Panc1 (cell line): ENCODE measurements at regions not wholly inside any gene's neighbourhood (a gene's known extent, or its start where the extent isn't known, plus 50 kb on each side); places are given as distances from the start of the nearest gene placed in this dataset.

ENCODE experiments used
- ATAC-seq: fragments of 200-7000 bp; cut with Tn5 transposase; 2 replicates; pipeline ENCODE4 v1.9.1; 2020; ENCODE audit warnings: mild to moderate bottlenecking, moderate library complexity
- BruUV-seq: library from RNA; stranded (reverse); fragments of 400-500 nt; replicated peaks from 2 replicates; lab custom pipeline; 2021; lab: Mats Ljungman, UMichigan
- CTCF ChIA-PET: fragments of 300-600 bp; sonication (Branson Sonifier 250); formaldehyde crosslinking; loops from one replicate; lab custom pipeline; 2022; ENCODE audit warnings: antibody characterized with exemption; lab: Charles Lee
- POLR2A ChIA-PET: fragments of 300-600 bp; sonication (Branson Sonifier 250); formaldehyde crosslinking; loops from one replicate; lab custom pipeline; 2022; ENCODE audit warnings: antibody characterized with exemption; lab: Charles Lee
- DNase-seq: peaks from one replicate; pipeline ENCODE4 v3.0.0-alpha.2; 2010; ENCODE audit warnings: low read depth, low spot score
- H3K27ac ChIP-seq: 2 replicates; pipeline ENCODE4 v1.5.1; 2011; ENCODE audit warnings: mild to moderate bottlenecking, low read length, inconsistent platforms
- H3K27me3 ChIP-seq: fragments of 200-500 bp; sonication (Bioruptor generic); 2 replicates; pipeline ENCODE4 v1.6.0; 2014; ENCODE audit warnings: low read length, inconsistent platforms; ENCODE audit not compliant: control insufficient read depth, insufficient read depth
- H3K36me3 ChIP-seq: fragments of 200-500 bp; sonication (Bioruptor generic); 2 replicates; pipeline ENCODE4 v1.5.1; 2014; ENCODE audit warnings: inconsistent platforms, mild to moderate bottlenecking, low read length, moderate library complexity; ENCODE audit not compliant: control insufficient read depth, insufficient read depth
- H3K4me1 ChIP-seq: 2 replicates; pipeline ENCODE4 v1.5.1; 2011; ENCODE audit warnings: inconsistent platforms, mild to moderate bottlenecking, low read length, moderate library complexity; ENCODE audit not compliant: control insufficient read depth, insufficient read depth
- H3K4me3 ChIP-seq, 2 experiments: 2 replicates each; pipeline ENCODE4 v1.5.1; 2011 to 2012; ENCODE audit warnings: low read depth in 2 of 2, low read length in 2 of 2, mild to moderate bottlenecking in 2 of 2, inconsistent platforms in 1 of 2, moderate library complexity in 1 of 2
- H3K9me3 ChIP-seq: fragments of 200-500 bp; sonication (Bioruptor generic); 2 replicates; pipeline ENCODE4 v1.5.1; 2014; ENCODE audit warnings: low read depth, mild to moderate bottlenecking, inconsistent platforms, low read length, moderate library complexity; ENCODE audit not compliant: control insufficient read depth, insufficient read depth
- CTCF ChIP-seq: fragments of 450-650 bp; IDR thresholded peaks from 2 replicates; pipeline ENCODE4 v1.5.1; 2017; ENCODE audit warnings: mild to moderate bottlenecking
- POLR2AphosphoS5 ChIP-seq: IDR thresholded peaks from 2 replicates; pipeline ENCODE4 v1.6.1; 2012; ENCODE audit warnings: mild to moderate bottlenecking, low read depth, low read length, moderate library complexity
- SIN3A ChIP-seq: IDR thresholded peaks from 2 replicates; pipeline ENCODE4 v1.6.1; 2012; ENCODE audit warnings: low read depth, mild to moderate bottlenecking, low read length, moderate library complexity, borderline replicate concordance; ENCODE audit not compliant: insufficient read depth
- TCF7L2 ChIP-seq: IDR thresholded peaks from 2 replicates; pipeline ENCODE4 v1.6.1; 2011; ENCODE audit warnings: mild to moderate bottlenecking, low read depth, low read length, inconsistent platforms
- in situ Hi-C: cut with HindIII; loops from 2 replicates; pipeline ENCODE4 v1.10.0; 2016; ENCODE audit warnings: low sequenced_read_pairs, low pct_unique_long_range_greater_than_20kb
- intact Hi-C: fragments of 100-400 bp; cut with micrococcal nuclease; formaldehyde crosslinking; loops from one replicate; pipeline ENCODE4 v1.10.0; 2022; ENCODE audit not compliant: unreplicated experiment
- TF ChIP-seq, protein P1 (sequence below), 2 experiments: IDR thresholded peaks; 2 replicates each; pipeline ENCODE4 v1.6.1; 2011 to 2012; ENCODE audit warnings: low read depth in 2 of 2, control low read depth in 1 of 2, low read length in 1 of 2, mild to moderate bottlenecking in 1 of 2, moderate library complexity in 1 of 2; ENCODE audit not compliant: insufficient read depth in 1 of 2

DNA sequence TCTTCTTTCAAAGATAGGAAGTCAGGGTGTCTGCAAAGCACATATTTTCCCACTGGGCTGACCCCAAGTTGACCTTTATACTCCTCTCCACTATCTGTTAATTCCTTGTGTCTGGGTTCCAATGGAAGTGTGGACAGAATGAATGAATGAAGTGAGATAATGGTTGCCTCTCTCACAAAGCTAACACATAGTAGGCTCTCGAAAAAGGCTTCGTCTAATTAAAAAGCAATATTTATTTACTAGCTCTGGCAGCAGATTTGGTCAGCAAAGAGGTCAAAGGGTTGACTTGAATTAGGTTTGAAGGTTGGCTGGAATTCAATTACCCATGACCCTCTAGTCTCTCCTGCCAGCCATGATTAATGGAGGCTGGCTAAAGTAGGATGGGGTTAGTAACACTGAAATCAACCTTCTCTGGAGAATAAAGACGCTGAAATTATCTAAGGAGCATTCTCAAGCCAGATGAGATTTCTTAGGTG, 280.3 kb upstream of the KLF3 start:
- ChIA-PET CTCF (no interaction called here), POLR2A (no interaction called here)
- Histone ChIP-seq H3K4me1 (no peaks in the 10 kb centered on the region), H3K4me3 (no peak overlapping the region), H3K27me3 (no peaks in the 10 kb centered on the region; the same call in 1 of the 2 replicates), H3K36me3 (no peaks in the 10 kb centered on the region), H3K9me3 (no peaks in the 10 kb centered on the region), H3K27ac (no peak overlapping the region)
- in situ Hi-C loops, result no loop called here
- no peak for TF ChIP-seq CTCF
- TF ChIP-seq SIN3A, result no peak
- no peak for TF ChIP-seq TCF7L2
- TF ChIP-seq POLR2AphosphoS5, result no peak
- TF ChIP-seq, protein P1, sequence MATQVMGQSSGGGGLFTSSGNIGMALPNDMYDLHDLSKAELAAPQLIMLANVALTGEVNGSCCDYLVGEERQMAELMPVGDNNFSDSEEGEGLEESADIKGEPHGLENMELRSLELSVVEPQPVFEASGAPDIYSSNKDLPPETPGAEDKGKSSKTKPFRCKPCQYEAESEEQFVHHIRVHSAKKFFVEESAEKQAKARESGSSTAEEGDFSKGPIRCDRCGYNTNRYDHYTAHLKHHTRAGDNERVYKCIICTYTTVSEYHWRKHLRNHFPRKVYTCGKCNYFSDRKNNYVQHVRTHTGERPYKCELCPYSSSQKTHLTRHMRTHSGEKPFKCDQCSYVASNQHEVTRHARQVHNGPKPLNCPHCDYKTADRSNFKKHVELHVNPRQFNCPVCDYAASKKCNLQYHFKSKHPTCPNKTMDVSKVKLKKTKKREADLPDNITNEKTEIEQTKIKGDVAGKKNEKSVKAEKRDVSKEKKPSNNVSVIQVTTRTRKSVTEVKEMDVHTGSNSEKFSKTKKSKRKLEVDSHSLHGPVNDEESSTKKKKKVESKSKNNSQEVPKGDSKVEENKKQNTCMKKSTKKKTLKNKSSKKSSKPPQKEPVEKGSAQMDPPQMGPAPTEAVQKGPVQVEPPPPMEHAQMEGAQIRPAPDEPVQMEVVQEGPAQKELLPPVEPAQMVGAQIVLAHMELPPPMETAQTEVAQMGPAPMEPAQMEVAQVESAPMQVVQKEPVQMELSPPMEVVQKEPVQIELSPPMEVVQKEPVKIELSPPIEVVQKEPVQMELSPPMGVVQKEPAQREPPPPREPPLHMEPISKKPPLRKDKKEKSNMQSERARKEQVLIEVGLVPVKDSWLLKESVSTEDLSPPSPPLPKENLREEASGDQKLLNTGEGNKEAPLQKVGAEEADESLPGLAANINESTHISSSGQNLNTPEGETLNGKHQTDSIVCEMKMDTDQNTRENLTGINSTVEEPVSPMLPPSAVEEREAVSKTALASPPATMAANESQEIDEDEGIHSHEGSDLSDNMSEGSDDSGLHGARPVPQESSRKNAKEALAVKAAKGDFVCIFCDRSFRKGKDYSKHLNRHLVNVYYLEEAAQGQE (IDR thresholded peaks at IDR 0.05; ENCODE audit: insufficient read depth in 1 of 2, low read depth in 2 of 2, low read length in 1 of 2), result no peak
- intact Hi-C loops, result no loop called here
- BruUV-seq, result no TSS peak
- no peak for DNase-seq
- ATAC-seq, result no peak

GRCh38 chr4:38385093-38386004, 278.6 kb upstream of the KLF3 start:
- CTCF ChIA-PET, result no interaction called here

More at GRCh38 chr4:38385093-38386004, 278.6 kb upstream of the KLF3 start:
- POLR2A ChIA-PET, result no interaction called here
- Histone ChIP-seq H3K4me3 (no peak overlapping the region), H3K4me1 (no peaks in the 10 kb centered on the region), H3K27ac (no peak overlapping the region), H3K27me3 (no peaks in the 10 kb centered on the region; the same call in 1 of the 2 replicates), H3K36me3 (no peaks in the 10 kb centered on the region), H3K9me3 (no peaks in the 10 kb centered on the region)
- no peak for ATAC-seq
- DNase-seq, result no peak
- no TSS peak for BruUV-seq
- TF ChIP-seq TCF7L2 (no peak), SIN3A (no peak), POLR2AphosphoS5 (no peak), CTCF (no peak)
- TF ChIP-seq, protein P1 (IDR thresholded peaks at IDR 0.05; ENCODE audit: insufficient read depth in 1 of 2, low read depth in 2 of 2, low read length in 1 of 2), result no peak
- in situ Hi-C loops (no loop called here), intact Hi-C loops (no loop called here)
